Spleen (tissue), 11 donors: ENCODE measurements at regions not wholly inside any gene's neighbourhood (a gene's known extent, or its start where the extent isn't known, plus 50 kb on each side); places are given as distances from the start of the nearest gene placed in this dataset.
"Not testable (repeated sequence)": the region's sequence is repeated elsewhere in the genome, so short reads cannot be mapped to it uniquely, and the experiment has no call there.

Source experiments
- DNase-seq: peaks from one replicate; pipeline ENCODE4 v3.0.0-alpha.2; 2020
- H3K27ac ChIP-seq, 8 donors: fragments of 200-600 bp; sonication (generic) in 7 of 8; 1 replicate in 4 of 8; 2 replicates in 4 of 8; pipeline versions ENCODE4 v1.5.0 to v1.8.0; 2016 to 2021; ENCODE audit warnings: inconsistent platforms in 4 of 8, mild to moderate bottlenecking in 4 of 8, moderate library complexity in 1 of 8
- H3K27me3 ChIP-seq, 7 donors: fragments of 200-600 bp; sonication (generic) in 6 of 7; replicated peaks in 1 of 7; 1 replicate in 4 of 7; 2 replicates in 3 of 7; pipeline versions ENCODE4 v1.5.0 to v1.8.0; 2016 to 2021; ENCODE audit warnings: inconsistent platforms in 3 of 7, mild to moderate bottlenecking in 1 of 7
- H3K36me3 ChIP-seq, 6 donors: fragments of 200-600 bp; sonication (generic) in 5 of 6; 1 replicate in 4 of 6; 2 replicates in 2 of 6; pipeline versions ENCODE4 v1.5.0 to v1.8.0; 2016 to 2021; ENCODE audit warnings: inconsistent platforms in 2 of 6
- H3K4me1 ChIP-seq, 6 donors: fragments of 200-600 bp; sonication (generic) in 5 of 6; 1 replicate in 3 of 6; 2 replicates in 3 of 6; pipeline versions ENCODE4 v1.5.0 to v1.8.0; 2016 to 2021; ENCODE audit warnings: inconsistent platforms in 3 of 6
- H3K4me3 ChIP-seq, 8 donors: fragments of 200-600 bp; sonication (generic) in 7 of 8; 1 replicate in 4 of 8; 2 replicates in 4 of 8; pipeline versions ENCODE4 v1.5.0 to v1.8.0; 2016 to 2021; ENCODE audit warnings: inconsistent platforms in 4 of 8, mild to moderate bottlenecking in 4 of 8, moderate library complexity in 2 of 8
- H3K9me3 ChIP-seq, 8 donors: fragments of 200-600 bp; sonication (generic) in 7 of 8; 1 replicate in 4 of 8; 2 replicates in 4 of 8; pipeline versions ENCODE4 v1.5.0 to v1.8.0; 2016 to 2021; ENCODE audit warnings: inconsistent platforms in 4 of 8
- CTCF ChIP-seq, 11 experiments: fragments of 200-600 bp in 7 of 11; fragments of 450-650 bp in 4 of 11; sonication (generic) in 4 of 11; IDR thresholded peaks in 8 of 11; conservative IDR thresholded peaks in 3 of 11; 1 replicate in 7 of 11; 2 replicates in 4 of 11; pipeline versions ENCODE4 v1.4.0 to v1.8.0; 2016 to 2021; ENCODE audit warnings: antibody characterized with exemption in 11 of 11, inconsistent platforms in 4 of 11, mild to moderate bottlenecking in 1 of 11
- POLR2A ChIP-seq, 3 donors: fragments of 450-650 bp; IDR thresholded peaks; one replicate each; pipeline ENCODE4 v1.5.1; 2017; ENCODE audit warnings: antibody characterized with exemption in 3 of 3, mild to moderate bottlenecking in 1 of 3
- POLR2AphosphoS5 ChIP-seq, 3 donors: sonication (generic); formaldehyde crosslinking; IDR thresholded peaks; one replicate each; pipeline ENCODE4 v1.5.1; 2017; ENCODE audit warnings: antibody characterized with exemption in 3 of 3
- WGBS, 5 donors: extraction: QIAGEN DNeasy Blood & Tissue Kit in 3 of 5; methylation state at CpG; one replicate each; pipeline versions ENCODE4 v1.1.5 to v1.1.7; 2013 to 2018; 5-methylcytosine and 5-hydroxymethylcytosine counted together
- intact Hi-C: fragments of 100-400 bp; cut with DNase I; formaldehyde crosslinking; loops from one replicate; pipeline ENCODE4 v1.15.0; 2023; ENCODE audit warnings: low total_unique reads
- donor health status: healthy with polysubstance abuse.
- donor health status: DM: no; HTN: no; CAD: no; lungs with moderate emphysema.
- donor health status: DM: no; HTN: no; CAD: no.
- donor health status: Bipolar disorder and iron deficiency.
- donor health status: healthy.
- donor health status: DM: no; HTN: no; CAD: no.
- donor health status: DM: yes; HTN: yes; CAD: no.

DNA sequence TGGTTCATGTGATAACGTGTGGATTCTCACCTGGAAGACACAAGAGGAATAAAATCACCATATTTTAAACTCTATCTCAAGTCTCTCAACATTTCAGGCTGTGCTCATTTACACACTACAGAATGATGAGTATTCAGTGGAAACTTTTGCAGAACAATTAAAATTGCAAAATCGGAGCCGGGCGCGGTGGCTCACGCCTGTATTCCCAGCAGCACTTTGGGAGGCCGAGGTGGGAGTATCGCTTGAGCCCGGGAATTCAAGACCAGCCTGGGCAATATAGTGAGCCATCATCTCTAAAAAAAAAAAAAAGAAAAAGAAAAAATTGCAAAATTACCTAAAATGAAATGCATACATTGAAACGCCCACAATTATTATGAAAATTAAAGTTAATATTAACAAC, 825.9 kb downstream of the KCNJ18 start:
- Histone ChIP-seq H3K36me3 (no peaks in the 10 kb centered on the region), H3K27me3 (no peaks in the 10 kb centered on the region), H3K4me1 (no peaks in the 10 kb centered on the region), H3K9me3 (peaks cover 0 to 40% (median 14%) of the 10 kb centered on the region in 8 donors), H3K27ac (no peak overlapping the region), H3K4me3 (no peak overlapping the region)
- intact Hi-C loops: no loop called here
- DNase-seq: no peak
- TF ChIP-seq POLR2A (IDR thresholded peaks at IDR 0.05): no peak
- TF ChIP-seq POLR2AphosphoS5 (IDR thresholded peaks at IDR 0.05): no peak
- no peak for TF ChIP-seq CTCF (IDR thresholded peaks at IDR 0.05 in 8 of 11, conservative IDR thresholded peaks at IDR 0.05 in 3 of 11)
- 84 to 92% (median 86%) methylated on average over 10 of the region's 10 CpGs for WGBS, 5 donors

DNA sequence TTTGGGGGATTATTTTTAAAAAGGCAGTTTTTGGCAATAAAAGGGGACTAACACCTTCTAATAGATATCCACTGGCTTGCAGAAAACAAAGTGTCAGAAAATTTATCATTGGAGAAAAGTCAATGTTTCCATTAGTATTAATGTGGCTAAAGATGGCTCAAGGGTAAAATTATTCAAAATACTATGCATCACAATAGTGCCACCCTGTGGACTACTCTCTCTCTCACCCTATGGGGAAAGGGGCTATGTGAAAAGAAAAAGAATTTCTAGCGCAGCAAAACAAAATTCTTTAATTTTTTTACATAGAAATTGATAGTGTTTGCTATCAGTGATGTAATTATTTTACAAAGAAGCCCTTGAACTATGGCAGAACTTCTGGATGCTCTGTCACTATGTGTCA, 856.5 kb downstream of the KCNJ18 start:
- H3K27ac ChIP-seq, H3K27me3 ChIP-seq, DNase-seq, H3K4me1 ChIP-seq, intact Hi-C loops, H3K36me3 ChIP-seq, H3K4me3 ChIP-seq: not testable (repeated sequence)
- H3K9me3 ChIP-seq: peaks cover 0 to 14% (median 2%) of the 10 kb centered on the region in 8 donors
- WGBS, 5 donors: 43 to 77% (median 47%) methylated on average over 1 of the region's 1 CpG

DNA sequence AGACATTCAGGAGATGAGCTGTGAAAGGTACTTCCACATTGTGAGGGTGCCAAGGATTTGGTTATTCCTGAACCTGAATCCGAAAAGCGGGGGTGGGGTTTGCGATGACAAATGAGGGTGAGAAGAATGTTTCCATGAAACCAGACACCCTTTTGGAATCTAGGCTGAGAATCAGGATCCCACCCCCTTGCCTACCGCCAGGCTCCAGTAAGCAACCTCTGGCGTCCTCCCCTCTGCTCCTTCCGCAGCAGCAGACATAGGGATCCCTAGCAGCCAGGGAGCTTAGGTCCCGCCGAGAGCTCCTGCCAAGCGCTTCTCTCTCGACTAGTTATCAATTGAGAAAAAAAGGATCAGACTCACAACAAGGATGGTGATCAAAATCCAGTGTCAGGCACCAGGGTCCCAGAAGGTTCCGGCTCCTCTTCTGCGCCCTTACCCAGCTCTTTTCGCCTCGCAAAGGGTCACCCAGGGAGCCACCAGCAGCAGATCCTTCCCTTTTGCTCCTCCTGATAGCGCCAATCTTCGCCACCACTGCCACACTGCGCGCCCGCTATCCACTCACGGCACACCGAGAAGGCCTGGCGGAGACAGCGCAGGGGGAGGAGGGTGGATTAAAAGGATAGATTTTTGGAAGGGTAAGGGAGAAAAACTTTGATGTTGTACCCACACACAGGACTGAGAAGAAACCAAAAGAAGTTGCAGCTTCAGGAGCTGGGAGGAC, 859.5 kb downstream of the KCNJ18 start:
- H3K27me3 ChIP-seq, H3K27ac ChIP-seq, H3K4me3 ChIP-seq, intact Hi-C loops, H3K36me3 ChIP-seq, H3K4me1 ChIP-seq, DNase-seq: not testable (repeated sequence)
- WGBS, 5 donors: 73 to 79% (median 76%) methylated on average over 22 to 23 of the region's 23 CpGs
- H3K9me3 ChIP-seq: peaks cover 0 to 15% (median 7%) of the 10 kb centered on the region in 8 donors

DNA sequence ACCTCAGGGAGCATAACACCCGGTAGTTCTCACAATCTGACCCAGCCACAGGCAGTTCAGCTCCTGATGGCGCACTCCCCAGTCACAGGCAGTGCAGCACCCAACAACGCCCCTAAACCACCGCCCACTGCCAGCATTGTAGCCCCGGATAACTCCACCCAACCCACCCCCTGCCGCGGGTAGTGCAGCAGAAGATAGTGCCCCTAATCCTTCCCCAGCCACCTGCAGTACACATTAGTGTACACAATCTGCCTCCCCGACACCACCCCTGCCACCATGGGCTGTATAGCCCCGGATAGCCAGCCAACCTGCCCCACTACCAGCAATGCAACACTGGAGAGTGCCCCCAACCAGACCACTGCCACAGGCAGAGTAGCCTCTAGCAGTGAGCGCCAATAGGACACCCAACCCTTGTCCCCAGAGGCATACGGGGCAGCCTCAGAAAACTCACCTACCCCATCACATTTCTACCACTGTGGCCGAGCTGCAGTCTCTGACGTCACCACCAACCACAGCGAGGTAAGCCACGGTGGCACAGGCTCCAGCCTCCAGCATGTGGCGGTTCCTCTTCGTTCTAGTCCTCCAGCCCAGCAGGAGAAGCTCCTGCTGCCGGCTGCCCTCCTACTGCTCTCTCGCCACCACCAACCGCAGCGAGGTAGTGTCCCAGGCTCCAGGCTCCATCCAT, 877.3 kb downstream of the KCNJ18 start:
- H3K27me3 ChIP-seq: no peaks in the 10 kb centered on the region
- H3K36me3 ChIP-seq: no peaks in the 10 kb centered on the region
- no peak for TF ChIP-seq POLR2AphosphoS5 (IDR thresholded peaks at IDR 0.05)
- TF ChIP-seq CTCF (IDR thresholded peaks at IDR 0.05 in 8 of 11, conservative IDR thresholded peaks at IDR 0.05 in 3 of 11): no peak
- TF ChIP-seq POLR2A (IDR thresholded peaks at IDR 0.05): no peak
- no peak overlapping the region for H3K4me3 ChIP-seq
- intact Hi-C loops: no loop called here
- H3K27ac ChIP-seq: no peak overlapping the region
- peaks cover 0 to 35% (median 4%) of the 10 kb centered on the region in 8 donors for H3K9me3 ChIP-seq
- WGBS, 5 donors: 87 to 94% (median 90%) methylated on average over 21 of the region's 21 CpGs
- H3K4me1 ChIP-seq: no peaks in the 10 kb centered on the region
- no peak for DNase-seq

GRCh38 chr17:22570144-22570845, 878.0 kb downstream of the KCNJ18 start:
- intact Hi-C loops: no loop called here
- Histone ChIP-seq H3K4me1 (no peaks in the 10 kb centered on the region), H3K36me3 (no peaks in the 10 kb centered on the region), H3K9me3 (peaks cover 0 to 35% (median 5%) of the 10 kb centered on the region in 8 donors), H3K27me3 (no peaks in the 10 kb centered on the region), H3K4me3 (no peak overlapping the region), H3K27ac (no peak overlapping the region)
- TF ChIP-seq CTCF (IDR thresholded peaks at IDR 0.05 in 8 of 11, conservative IDR thresholded peaks at IDR 0.05 in 3 of 11) (no peak), POLR2AphosphoS5 (IDR thresholded peaks at IDR 0.05) (no peak), POLR2A (IDR thresholded peaks at IDR 0.05) (no peak)
- 72 to 82% (median 79%) methylated on average over 17 of the region's 17 CpGs for WGBS, 5 donors
- no peak for DNase-seq
